ENCODE measurements at regions not wholly inside any gene's neighbourhood (a gene's known extent, or its start where the extent isn't known, plus 50 kb on each side); places are given as distances from the start of the nearest gene placed in this dataset.

DNA sequence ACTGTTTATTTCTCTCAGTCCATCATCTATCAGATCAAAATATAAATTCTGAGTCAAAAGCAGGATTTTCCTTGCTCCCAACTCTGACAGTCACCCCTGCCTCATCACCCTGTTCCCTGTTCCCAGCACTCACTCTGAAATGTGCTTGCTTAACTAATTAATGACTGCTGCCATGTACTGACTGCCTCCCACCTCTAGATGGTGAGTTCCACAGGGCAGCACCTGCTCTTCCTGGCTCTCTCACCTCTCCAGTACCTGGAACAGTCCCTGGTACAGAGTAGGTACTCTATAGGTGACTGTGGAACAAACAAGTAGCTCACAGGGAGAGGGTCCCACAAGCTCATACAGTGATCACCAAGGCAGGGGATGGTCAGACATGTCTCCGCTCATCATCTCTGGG is 114.3 kb upstream of the C16orf82 start:
- TF ChIP-seq, protein P1, sequence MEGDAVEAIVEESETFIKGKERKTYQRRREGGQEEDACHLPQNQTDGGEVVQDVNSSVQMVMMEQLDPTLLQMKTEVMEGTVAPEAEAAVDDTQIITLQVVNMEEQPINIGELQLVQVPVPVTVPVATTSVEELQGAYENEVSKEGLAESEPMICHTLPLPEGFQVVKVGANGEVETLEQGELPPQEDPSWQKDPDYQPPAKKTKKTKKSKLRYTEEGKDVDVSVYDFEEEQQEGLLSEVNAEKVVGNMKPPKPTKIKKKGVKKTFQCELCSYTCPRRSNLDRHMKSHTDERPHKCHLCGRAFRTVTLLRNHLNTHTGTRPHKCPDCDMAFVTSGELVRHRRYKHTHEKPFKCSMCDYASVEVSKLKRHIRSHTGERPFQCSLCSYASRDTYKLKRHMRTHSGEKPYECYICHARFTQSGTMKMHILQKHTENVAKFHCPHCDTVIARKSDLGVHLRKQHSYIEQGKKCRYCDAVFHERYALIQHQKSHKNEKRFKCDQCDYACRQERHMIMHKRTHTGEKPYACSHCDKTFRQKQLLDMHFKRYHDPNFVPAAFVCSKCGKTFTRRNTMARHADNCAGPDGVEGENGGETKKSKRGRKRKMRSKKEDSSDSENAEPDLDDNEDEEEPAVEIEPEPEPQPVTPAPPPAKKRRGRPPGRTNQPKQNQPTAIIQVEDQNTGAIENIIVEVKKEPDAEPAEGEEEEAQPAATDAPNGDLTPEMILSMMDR (IDR thresholded peaks at IDR 0.05), result no peak
- TF ChIP-seq POLR2A (IDR thresholded peaks at IDR 0.05), result no peak
